Activated naive CD8-positive, alpha-beta T cell treated with anti-CD3 and anti-CD28 coated beads, Interleukin-2, amount 50 U/mL, for 24 hours (primary cell): ENCODE measurements at regions not wholly inside any gene's neighbourhood (a gene's known extent, or its start where the extent isn't known, plus 50 kb on each side); places are given as distances from the start of the nearest gene placed in this dataset.

ENCODE experiments used
- ATAC-seq: fragments of 150-1000 bp; cut with Tn5 transposase; one replicate; pipeline ENCODE4 v1.10.0; 2021
- DNase-seq: peaks from one replicate; pipeline ENCODE4 v3.0.0; 2021
- H3K27ac Mint-ChIP-seq: one replicate; pipeline ENCODE4 v1.8.0; 2021; ENCODE audit warnings: mild to moderate bottlenecking, mixed read lengths
- H3K27me3 Mint-ChIP-seq: one replicate; pipeline ENCODE4 v1.8.0; 2021; ENCODE audit warnings: mixed read lengths
- H3K36me3 Mint-ChIP-seq: one replicate; pipeline ENCODE4 v1.8.0; 2021; ENCODE audit warnings: low read depth, mixed read lengths
- H3K4me1 Mint-ChIP-seq: one replicate; pipeline ENCODE4 v1.8.0; 2021; ENCODE audit warnings: mixed read lengths
- H3K4me3 Mint-ChIP-seq: one replicate; pipeline ENCODE4 v1.8.0; 2021; ENCODE audit warnings: mild to moderate bottlenecking, moderate library complexity, mixed read lengths
- H3K9me3 Mint-ChIP-seq: one replicate; pipeline ENCODE4 v1.8.0; 2021; ENCODE audit warnings: mixed read lengths

DNA sequence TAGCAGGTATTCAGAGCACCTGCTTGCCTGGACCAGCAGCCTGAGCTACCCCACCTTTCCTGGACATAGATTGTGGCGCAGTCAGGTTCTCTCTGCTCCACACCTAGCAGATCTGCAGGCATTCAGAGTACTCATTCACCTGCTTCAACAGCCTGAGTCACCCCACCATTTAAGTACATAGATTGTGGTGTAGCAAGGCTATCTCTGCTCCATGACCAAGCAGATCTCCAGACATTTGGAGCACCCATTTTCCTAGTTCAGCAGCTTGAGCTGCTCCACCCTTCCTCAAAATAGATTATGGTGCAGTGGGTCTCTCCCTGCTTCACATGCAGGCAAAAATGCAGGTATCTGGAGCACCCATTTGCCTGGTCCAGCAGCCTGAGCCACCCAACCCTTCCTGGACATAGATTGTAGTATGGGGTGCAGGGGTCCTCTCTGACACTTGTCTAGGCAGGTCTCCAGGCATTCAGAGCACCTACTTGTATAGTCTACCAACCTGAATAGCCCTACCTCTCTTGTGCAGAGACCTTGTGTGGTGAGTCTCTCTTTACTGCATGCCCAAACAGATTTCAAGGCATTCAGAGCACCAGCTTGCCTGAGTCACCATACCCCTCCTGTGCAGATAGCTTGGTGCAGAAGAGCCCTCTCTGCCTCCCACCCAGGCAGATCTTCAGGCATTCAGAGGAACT, 466.0 kb upstream of the THBS1 start:
- DNase-seq = no peak
- H3K36me3 Mint-ChIP-seq = no peaks in the 10 kb centered on the region
- H3K4me1 Mint-ChIP-seq = no peaks in the 10 kb centered on the region
- no peak overlapping the region for H3K27ac Mint-ChIP-seq
- peaks cover 14% of the 10 kb centered on the region for H3K9me3 Mint-ChIP-seq
- ATAC-seq = no peak
- H3K27me3 Mint-ChIP-seq = peaks cover 23% of the 10 kb centered on the region
- H3K4me3 Mint-ChIP-seq = no peak overlapping the region

DNA sequence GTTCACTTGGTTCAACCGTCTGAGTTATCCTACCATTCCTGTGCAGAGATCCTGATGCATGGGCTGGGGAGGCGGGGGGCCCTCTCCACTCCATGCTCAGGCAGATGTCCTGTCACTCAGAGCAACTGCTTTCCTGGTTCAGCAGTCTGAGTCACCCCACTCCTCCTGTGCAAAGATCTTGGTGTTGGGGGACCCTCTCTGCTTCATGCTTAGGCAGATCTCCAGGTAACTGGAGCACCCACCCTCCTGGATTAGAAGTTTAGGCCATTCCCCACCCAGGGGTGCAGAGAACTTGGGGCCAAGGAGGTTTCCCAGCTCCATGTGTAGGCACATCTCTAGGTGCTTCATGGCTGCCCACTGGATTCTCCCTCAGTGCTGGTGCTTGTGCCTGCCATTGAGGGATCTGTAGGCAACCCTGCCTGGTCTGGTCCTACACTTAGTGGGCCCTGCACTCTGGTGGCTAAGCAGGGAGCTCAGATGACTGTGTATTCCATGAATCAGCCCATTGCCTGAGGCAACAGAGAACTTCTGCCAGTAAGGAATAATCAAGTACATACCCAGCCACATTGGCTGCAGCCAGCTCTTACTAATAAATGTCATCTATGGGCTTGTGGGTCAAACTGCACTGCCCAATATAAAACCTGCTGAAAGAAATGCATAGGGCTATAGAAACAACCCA, 465.4 kb upstream of the THBS1 start:
- DNase-seq = no peak
- Mint-ChIP-seq H3K9me3 (peaks cover 14% of the 10 kb centered on the region), H3K4me3 (no peak overlapping the region), H3K4me1 (no peaks in the 10 kb centered on the region), H3K36me3 (no peaks in the 10 kb centered on the region), H3K27ac (no peak overlapping the region), H3K27me3 (peaks cover 24% of the 10 kb centered on the region)
- no peak for ATAC-seq

DNA sequence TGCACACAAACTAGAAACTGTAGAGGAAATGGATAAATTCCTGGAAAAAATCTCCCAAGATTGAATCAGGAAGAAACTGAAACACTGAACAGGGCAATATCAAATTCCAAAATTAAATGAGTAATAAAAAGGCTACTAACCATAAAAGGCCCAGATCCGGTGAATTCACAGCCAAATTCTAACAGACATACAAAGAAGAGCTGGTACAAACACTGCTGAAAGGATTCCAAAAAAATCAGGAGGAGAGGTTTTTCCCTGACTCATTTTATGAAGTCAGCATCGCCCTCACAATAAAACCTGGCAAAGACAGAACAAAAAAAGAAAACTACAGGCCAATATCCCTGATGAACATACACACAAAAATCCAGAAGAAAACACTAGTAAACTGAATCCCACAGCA, 462.4 kb upstream of the THBS1 start:
- H3K4me3 Mint-ChIP-seq = no peak overlapping the region
- no peaks in the 10 kb centered on the region for H3K4me1 Mint-ChIP-seq
- DNase-seq (no peak), ATAC-seq (no peak)
- H3K9me3 Mint-ChIP-seq = peaks cover 14% of the 10 kb centered on the region
- H3K36me3 Mint-ChIP-seq = no peaks in the 10 kb centered on the region
- H3K27me3 Mint-ChIP-seq = peaks cover 23% of the 10 kb centered on the region
- no peak overlapping the region for H3K27ac Mint-ChIP-seq

DNA sequence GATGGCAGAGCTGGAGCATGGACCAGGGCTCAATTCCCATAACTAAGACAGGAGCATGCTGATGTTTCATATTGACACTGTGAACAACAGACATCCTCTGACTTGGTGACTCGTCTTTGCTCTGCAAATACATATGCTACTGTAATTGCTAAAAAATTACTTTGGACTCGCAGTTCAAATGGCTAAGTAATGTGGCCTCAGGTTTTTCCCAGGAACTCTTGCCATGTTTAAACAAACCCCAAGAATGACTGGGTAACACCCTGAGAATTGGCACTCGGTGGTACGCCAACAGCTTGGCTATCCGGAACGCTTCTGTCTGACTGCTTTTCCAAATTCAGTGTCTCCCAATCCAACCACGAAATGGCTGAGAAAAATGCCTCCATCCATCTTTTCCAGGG, 456.7 kb upstream of the THBS1 start:
- Mint-ChIP-seq H3K36me3 (no peaks in the 10 kb centered on the region), H3K4me3 (no peak overlapping the region), H3K27me3 (peaks cover 9% of the 10 kb centered on the region), H3K27ac (no peak overlapping the region), H3K9me3 (no peaks in the 10 kb centered on the region), H3K4me1 (peaks cover 10% of the 10 kb centered on the region)
- DNase-seq = no peak
- no peak for ATAC-seq

DNA sequence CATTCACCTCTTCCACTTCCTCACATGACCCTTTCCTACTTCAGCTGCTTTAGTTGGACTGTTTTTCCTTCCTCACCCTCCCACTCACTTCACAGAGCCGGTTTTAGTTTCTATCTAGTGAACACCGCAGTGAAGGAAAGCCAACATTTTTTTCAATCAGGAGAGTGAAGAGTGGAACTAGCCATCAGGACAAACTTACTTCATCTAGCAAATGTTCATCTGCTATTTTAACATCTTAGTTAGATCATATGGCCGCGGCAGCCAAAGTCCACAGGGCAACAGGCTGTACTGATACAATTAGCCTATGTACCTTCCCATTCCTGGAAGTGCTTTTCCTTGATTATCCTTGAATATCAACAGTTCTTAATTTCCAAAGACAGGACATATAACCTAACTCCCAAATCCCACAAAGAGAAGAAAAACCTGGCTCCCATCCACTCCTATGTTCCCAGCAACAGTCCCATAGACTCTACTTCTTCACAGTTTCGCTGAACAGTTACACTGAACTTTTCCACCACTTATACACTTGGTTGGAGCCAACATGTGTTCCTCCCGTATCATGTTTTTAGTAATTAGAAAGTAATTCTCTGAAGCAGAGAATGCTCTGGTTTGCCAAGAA, 456.2 kb upstream of the THBS1 start:
- peaks cover 10% of the 10 kb centered on the region for H3K4me1 Mint-ChIP-seq
- H3K9me3 Mint-ChIP-seq = no peaks in the 10 kb centered on the region
- no peak for ATAC-seq
- peaks cover 8% of the 10 kb centered on the region for H3K27me3 Mint-ChIP-seq
- H3K36me3 Mint-ChIP-seq = no peaks in the 10 kb centered on the region
- no peak overlapping the region for H3K4me3 Mint-ChIP-seq
- DNase-seq = no peak
- no peak overlapping the region for H3K27ac Mint-ChIP-seq

DNA sequence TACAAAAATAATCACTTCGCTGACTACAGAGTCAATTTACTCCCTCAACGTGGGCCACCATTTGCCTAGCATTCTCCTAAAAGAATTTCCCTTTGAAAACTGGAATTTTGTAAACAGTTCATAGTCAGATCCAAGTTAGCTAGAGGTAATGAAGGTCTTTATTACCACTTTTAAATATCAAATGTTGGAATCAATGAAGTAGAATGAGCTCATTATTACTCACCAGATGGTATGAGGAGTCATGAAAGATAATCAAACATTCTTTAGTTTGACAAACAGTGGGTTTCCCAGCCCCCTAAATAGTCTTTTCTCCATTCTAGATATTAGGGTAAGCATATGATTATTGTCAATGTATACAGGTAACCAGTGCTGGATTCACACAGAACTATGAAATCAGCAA, 455.7 kb upstream of the THBS1 start:
- no peaks in the 10 kb centered on the region for H3K36me3 Mint-ChIP-seq

DNA sequence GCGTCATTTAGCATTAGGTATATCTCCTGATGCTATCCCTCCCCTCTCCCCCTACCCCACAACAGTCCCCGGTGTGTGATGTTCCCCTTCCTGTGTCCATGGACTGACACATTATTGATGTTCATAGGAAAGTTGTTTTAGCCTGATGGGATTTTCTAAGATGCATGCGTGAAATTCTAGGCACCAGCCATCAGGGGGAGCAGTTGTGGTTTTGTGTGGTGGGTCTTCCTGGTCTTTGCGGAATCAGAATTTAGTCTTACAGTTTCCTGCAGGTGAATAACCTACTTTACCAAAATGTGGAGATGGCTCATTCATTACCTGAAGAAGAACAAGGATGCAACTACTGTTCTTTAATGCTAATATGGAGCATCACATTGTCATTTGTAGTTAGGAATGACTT, 455.0 kb upstream of the THBS1 start:
- no peak overlapping the region for H3K4me3 Mint-ChIP-seq
- H3K27me3 Mint-ChIP-seq = peaks cover 4% of the 10 kb centered on the region
- DNase-seq (peak; percentile 16), ATAC-seq (no peak)
- peaks cover 10% of the 10 kb centered on the region for H3K4me1 Mint-ChIP-seq
- H3K9me3 Mint-ChIP-seq = no peaks in the 10 kb centered on the region
- H3K36me3 Mint-ChIP-seq = no peaks in the 10 kb centered on the region
- no peak overlapping the region for H3K27ac Mint-ChIP-seq

More for the DNA sequence above, 455.7 kb upstream of the THBS1 start:
- DNase-seq (no peak), ATAC-seq (no peak)
- no peaks in the 10 kb centered on the region for H3K9me3 Mint-ChIP-seq
- peaks cover 2% of the 10 kb centered on the region for H3K27me3 Mint-ChIP-seq
- H3K4me1 Mint-ChIP-seq = peaks cover 10% of the 10 kb centered on the region
- H3K4me3 Mint-ChIP-seq = no peak overlapping the region
- H3K27ac Mint-ChIP-seq = no peak overlapping the region

DNA sequence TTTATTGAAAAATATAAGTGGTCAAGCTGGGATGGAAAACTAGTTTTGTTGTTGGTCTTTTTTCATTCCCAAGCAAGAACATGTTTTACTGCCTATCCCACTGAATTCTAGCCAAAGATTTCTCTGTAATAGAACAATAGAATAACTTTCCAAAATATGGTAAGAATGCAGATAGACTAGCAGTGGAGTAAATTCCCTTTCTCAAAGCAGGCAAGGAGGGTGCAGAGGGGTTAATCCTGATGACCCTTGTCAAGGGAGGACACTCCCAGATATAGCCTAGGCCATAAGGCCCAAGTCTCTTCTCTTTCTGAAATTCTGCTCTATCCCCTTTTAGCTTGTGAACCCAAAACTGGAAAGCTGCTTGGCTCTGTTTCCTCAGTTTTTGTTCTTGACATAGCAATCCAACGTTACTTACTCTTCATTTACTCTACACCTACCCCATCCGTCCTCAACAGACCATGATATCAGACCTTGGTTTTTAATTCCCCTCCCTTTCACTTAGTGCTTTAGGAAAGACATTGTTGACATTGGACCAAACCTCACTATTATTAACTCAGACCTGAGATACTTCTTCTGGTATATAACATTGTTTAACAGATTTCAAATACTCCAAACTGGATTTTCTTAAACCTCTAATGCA, 453.6 kb upstream of the THBS1 start:
- no peaks in the 10 kb centered on the region for H3K36me3 Mint-ChIP-seq
- no peak overlapping the region for H3K4me3 Mint-ChIP-seq
- DNase-seq = no peak
- ATAC-seq = no peak
- no peaks in the 10 kb centered on the region for H3K9me3 Mint-ChIP-seq
- H3K27me3 Mint-ChIP-seq = peaks cover 9% of the 10 kb centered on the region
- H3K4me1 Mint-ChIP-seq = peaks cover 10% of the 10 kb centered on the region
- no peak overlapping the region for H3K27ac Mint-ChIP-seq

DNA sequence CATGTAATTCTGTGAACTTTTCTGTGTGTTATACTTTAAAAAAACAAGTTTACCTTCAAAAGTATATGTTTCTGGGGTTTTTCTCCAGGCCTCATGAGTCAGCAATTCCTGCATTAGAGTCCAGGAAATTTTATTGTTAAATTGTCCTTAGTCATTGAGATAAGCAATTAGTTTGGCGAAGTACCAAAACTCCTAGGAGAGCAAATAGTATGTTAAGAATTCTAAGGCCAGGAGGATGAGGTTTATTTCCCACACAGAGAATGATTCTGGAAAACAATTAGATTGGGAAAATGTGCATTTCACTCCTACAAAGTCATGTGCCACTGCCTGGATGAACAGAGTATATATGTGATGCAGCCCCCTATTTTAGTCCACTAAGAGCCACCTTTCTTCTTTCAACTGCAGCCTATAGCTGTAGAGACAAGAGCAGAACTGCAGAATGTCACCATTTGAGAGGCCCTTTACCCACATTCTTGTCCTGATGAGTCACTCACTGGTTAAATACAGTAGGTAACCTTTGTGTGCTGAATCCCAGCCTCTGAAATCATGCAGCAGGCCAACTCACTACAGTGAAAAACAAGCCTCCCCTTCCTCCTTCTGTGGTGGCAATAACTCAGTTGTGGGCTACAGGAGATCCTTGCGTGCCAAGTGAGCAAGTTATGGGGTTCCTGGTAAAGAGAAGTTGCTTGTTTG, 452.8 kb upstream of the THBS1 start:
- no peaks in the 10 kb centered on the region for H3K9me3 Mint-ChIP-seq
- H3K27ac Mint-ChIP-seq = no peak overlapping the region
- peaks cover 10% of the 10 kb centered on the region for H3K4me1 Mint-ChIP-seq
- H3K27me3 Mint-ChIP-seq = peaks cover 9% of the 10 kb centered on the region
- H3K4me3 Mint-ChIP-seq = no peak overlapping the region
- peak; percentile 95 for ATAC-seq
- DNase-seq = peak; percentile 7
- H3K36me3 Mint-ChIP-seq = no peaks in the 10 kb centered on the region

DNA sequence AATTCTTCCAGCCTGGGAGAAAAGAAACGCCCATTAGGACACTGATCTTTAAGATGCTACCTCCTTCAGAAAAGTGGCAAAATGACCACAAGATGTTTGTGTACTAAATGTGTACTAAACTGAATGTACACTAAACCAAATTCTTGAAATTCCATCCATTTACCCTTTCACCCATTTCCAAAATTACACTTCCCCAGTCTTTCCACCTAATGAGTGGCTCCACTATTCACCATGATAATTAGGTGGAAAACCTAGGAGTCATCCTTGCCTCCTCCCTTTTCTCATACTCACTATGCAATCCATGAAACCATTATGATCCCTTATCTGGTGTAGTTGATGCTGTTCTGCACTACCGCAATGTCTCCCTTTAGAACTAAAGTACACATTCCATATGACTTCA, 452.1 kb upstream of the THBS1 start:
- Mint-ChIP-seq H3K36me3 (no peaks in the 10 kb centered on the region), H3K9me3 (no peaks in the 10 kb centered on the region), H3K4me3 (no peak overlapping the region), H3K4me1 (peaks cover 10% of the 10 kb centered on the region), H3K27me3 (peaks cover 8% of the 10 kb centered on the region), H3K27ac (no peak overlapping the region)
- DNase-seq (no peak), ATAC-seq (no peak)

DNA sequence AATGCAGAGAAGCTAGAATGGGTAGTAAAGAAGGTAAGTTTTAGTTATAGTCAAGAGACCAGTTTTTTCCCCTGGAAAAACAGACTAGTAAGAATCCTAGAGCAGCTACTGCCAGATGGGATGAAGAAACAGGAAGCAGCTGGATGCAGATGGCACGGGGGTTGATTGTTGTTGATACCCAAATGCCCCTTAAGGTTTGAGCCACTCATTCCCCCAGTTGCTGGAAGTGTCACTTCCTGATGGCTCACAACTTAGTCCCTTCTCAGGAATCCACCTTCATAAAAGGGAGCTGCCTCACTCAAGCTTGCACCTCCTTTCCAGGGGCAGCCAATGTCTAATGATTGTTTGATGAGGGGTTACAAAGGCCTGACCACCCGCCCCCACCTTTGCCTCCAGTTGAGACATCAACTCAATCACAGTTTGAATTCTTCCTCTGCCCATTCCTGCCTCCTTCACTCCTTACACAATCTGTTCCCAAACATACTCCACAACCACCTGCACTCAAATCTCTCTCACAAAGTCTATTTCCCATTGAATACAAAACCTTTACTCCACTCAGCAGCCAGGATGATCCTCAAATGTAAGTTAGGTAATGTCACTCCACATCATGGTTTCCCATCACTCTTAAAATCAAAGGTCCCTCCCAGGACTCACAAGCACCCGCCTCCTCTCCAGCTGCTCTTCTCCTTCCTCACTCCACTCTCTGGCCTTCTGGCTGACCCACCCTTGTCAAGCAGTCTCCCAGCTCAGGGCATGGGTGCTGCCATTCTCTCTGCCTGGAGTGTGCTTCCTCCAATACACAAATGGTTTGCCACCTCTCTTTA, 450.1 kb upstream of the THBS1 start:
- Mint-ChIP-seq H3K27ac (no peak overlapping the region), H3K27me3 (peaks cover 13% of the 10 kb centered on the region), H3K4me3 (no peak overlapping the region), H3K4me1 (peaks cover 10% of the 10 kb centered on the region), H3K9me3 (no peaks in the 10 kb centered on the region), H3K36me3 (no peaks in the 10 kb centered on the region)
- no peak for DNase-seq
- ATAC-seq = no peak

DNA sequence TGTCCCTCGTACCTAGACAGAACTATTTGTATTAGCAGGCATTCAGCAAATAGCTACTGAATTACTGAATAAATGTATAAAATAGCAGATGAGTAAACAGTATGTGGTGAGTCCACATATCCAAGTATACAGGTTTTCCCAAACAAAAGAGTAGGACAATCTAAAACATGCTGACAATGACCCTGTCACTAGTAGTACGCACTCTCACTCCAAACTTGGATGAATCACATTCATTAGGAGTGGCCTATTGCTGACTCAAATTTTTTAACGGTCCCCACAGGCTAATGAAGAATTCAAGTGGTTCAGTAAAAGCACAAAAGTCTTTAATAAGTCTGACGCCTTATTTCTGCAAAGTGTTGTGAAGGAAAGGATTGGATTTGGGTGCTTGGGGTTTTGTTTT, 449.3 kb upstream of the THBS1 start:
- Mint-ChIP-seq H3K27ac (no peak overlapping the region), H3K36me3 (no peaks in the 10 kb centered on the region), H3K27me3 (peaks cover 13% of the 10 kb centered on the region), H3K9me3 (no peaks in the 10 kb centered on the region), H3K4me3 (no peak overlapping the region), H3K4me1 (peaks cover 10% of the 10 kb centered on the region)
- no peak for ATAC-seq
- DNase-seq = no peak

DNA sequence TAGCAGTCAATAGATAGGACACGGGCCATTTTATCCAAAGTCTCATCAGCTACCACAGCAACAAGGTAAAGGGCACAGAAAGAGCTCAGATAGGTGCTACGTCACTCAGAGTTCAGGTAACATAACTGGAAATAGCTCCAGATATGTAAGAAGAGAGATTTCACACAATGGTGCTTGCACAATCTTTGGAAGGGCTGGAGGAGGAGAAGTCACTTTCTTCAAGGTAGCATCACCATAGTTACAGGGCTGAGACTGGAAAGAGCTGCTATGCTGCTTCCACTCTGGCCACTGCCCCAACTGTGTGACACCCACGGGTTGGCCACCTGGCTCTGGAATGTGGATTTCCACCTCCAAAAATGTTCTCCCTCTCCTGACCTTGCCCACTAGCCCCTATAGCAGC, 448.8 kb upstream of the THBS1 start:
- Mint-ChIP-seq H3K27me3 (peaks cover 16% of the 10 kb centered on the region), H3K4me1 (peaks cover 10% of the 10 kb centered on the region), H3K27ac (no peak overlapping the region), H3K36me3 (no peaks in the 10 kb centered on the region), H3K4me3 (no peak overlapping the region), H3K9me3 (no peaks in the 10 kb centered on the region)
- DNase-seq (no peak), ATAC-seq (no peak)
